SK-N-SH treated with all-trans-retinoic acid at 6 μM for 48 hours (cell line): ENCODE measurements at regions not wholly inside any gene's neighbourhood (a gene's known extent, or its start where the extent isn't known, plus 50 kb on each side); places are given as distances from the start of the nearest gene placed in this dataset.
"Not testable (repeated sequence)": the region's sequence is repeated elsewhere in the genome, so short reads cannot be mapped to it uniquely, and the experiment has no call there.

Experiments
- CSDC2 ChIP-seq: fragments of 250-450 bp; sonication (Bioruptor Pico); IDR thresholded peaks from 2 replicates; pipeline ENCODE4 v1.5.0; 2020; ENCODE audit warnings: mild to moderate bottlenecking, moderate library complexity
- ESRRG ChIP-seq: fragments of 250-450 bp; sonication (Bioruptor Pico); IDR thresholded peaks from 2 replicates; pipeline ENCODE4 v1.6.1; 2021; ENCODE audit warnings: mild to moderate bottlenecking
- PATZ1 ChIP-seq: fragments of 250-450 bp; sonication (Bioruptor Pico); IDR thresholded peaks from 2 replicates; pipeline ENCODE4 v1.8.0; 2020; ENCODE audit warnings: mild to moderate bottlenecking, moderate library complexity, borderline replicate concordance
- RARB ChIP-seq: fragments of 250-450 bp; sonication (Bioruptor Pico); IDR thresholded peaks from 2 replicates; pipeline ENCODE4 v1.8.0; 2021; ENCODE audit warnings: mild to moderate bottlenecking, moderate library complexity
- TSHZ2 ChIP-seq: fragments of 250-450 bp; sonication (Bioruptor Pico); IDR thresholded peaks from 2 replicates; pipeline ENCODE4 v1.5.0; 2020; ENCODE audit warnings: mild to moderate bottlenecking, moderate library complexity
- ZC3H10 ChIP-seq: fragments of 250-450 bp; sonication (Bioruptor Pico); IDR thresholded peaks from 2 replicates; pipeline ENCODE4 v1.5.1; 2021; ENCODE audit warnings: mild to moderate bottlenecking, moderate library complexity
- ZFP30 ChIP-seq: fragments of 450-650 bp; formaldehyde crosslinking; IDR thresholded peaks from 2 replicates; pipeline ENCODE4 v1.5.0; 2022; ENCODE audit warnings: mild to moderate bottlenecking, moderate library complexity

GRCh38 chr16:66019502-66019901, 347.0 kb upstream of the CDH5 start:
- TF ChIP-seq PATZ1 (CRISPR knock-in tag); RARB (CRISPR knock-in tag); TSHZ2 (CRISPR knock-in tag); ZFP30 (CRISPR knock-in tag); ESRRG (CRISPR knock-in tag); CSDC2 (CRISPR knock-in tag); ZC3H10: not testable (repeated sequence)
